Breast epithelium (tissue), 3 donors: ENCODE measurements at regions not wholly inside any gene's neighbourhood (a gene's known extent, or its start where the extent isn't known, plus 50 kb on each side); places are given as distances from the start of the nearest gene placed in this dataset.

Experiments
- CTCF ChIP-seq, 3 donors: fragments of 450-650 bp; IDR thresholded peaks; one replicate each; pipeline ENCODE4 v1.5.1; 2016 to 2017; ENCODE audit warnings: antibody characterized with exemption in 3 of 3, mild to moderate bottlenecking in 3 of 3, moderate library complexity in 3 of 3
- POLR2A ChIP-seq: fragments of 450-650 bp; IDR thresholded peaks from one replicate; pipeline ENCODE4 v1.6.1; 2016; ENCODE audit warnings: antibody characterized with exemption, mild to moderate bottlenecking, moderate library complexity
- POLR2AphosphoS5 ChIP-seq, 3 donors: sonication (generic); formaldehyde crosslinking; IDR thresholded peaks; one replicate each; pipeline ENCODE4 v1.6.1; 2017; ENCODE audit warnings: antibody characterized with exemption in 3 of 3

GRCh38 chr3:191136347-191136746, 62.7 kb upstream of the OSTN start:
- no peak for TF ChIP-seq CTCF (IDR thresholded peaks at IDR 0.05)
- no peak for TF ChIP-seq POLR2A
- no peak for TF ChIP-seq POLR2AphosphoS5 (IDR thresholded peaks at IDR 0.05)
